Activated T-helper 2 cell treated with anti-CD3 and anti-CD28 coated beads, Interferon-gamma antibody, Interleukin-2, Interleukin-4, amounts not matched to agents 10 μg/mL and 5 μg/mL and 100 μg/mL, durations not matched to agents 14 hours and 24 hours and 36 hours (primary cell): ENCODE measurements at regions not wholly inside any gene's neighbourhood (a gene's known extent, or its start where the extent isn't known, plus 50 kb on each side); places are given as distances from the start of the nearest gene placed in this dataset.
"Not testable (repeated sequence)": the region's sequence is repeated elsewhere in the genome, so short reads cannot be mapped to it uniquely, and the experiment has no call there.

Source experiments
- DNase-seq: peaks from one replicate; pipeline ENCODE4 v3.0.0; 2021; ENCODE audit warnings: low spot score
- H3K27ac Mint-ChIP-seq: one replicate; pipeline ENCODE4 v1.8.0; 2021; ENCODE audit warnings: mixed read lengths
- H3K27me3 Mint-ChIP-seq: one replicate; pipeline ENCODE4 v1.8.0; 2021; ENCODE audit warnings: low read depth, mixed read lengths
- H3K36me3 Mint-ChIP-seq: one replicate; pipeline ENCODE4 v1.8.0; 2021; ENCODE audit warnings: low read depth, mixed read lengths
- H3K4me1 Mint-ChIP-seq: one replicate; pipeline ENCODE4 v1.8.0; 2021; ENCODE audit warnings: low read depth, mixed read lengths
- H3K4me3 Mint-ChIP-seq: one replicate; pipeline ENCODE4 v1.8.0; 2021; ENCODE audit warnings: low read depth, mild to moderate bottlenecking, moderate library complexity, mixed read lengths
- H3K9me3 Mint-ChIP-seq: one replicate; pipeline ENCODE4 v1.8.0; 2021; ENCODE audit warnings: mixed read lengths
- intact Hi-C: fragments of 100-400 bp; cut with micrococcal nuclease; formaldehyde crosslinking; loops from one replicate; pipeline ENCODE4 v1.15.1; 2023

DNA sequence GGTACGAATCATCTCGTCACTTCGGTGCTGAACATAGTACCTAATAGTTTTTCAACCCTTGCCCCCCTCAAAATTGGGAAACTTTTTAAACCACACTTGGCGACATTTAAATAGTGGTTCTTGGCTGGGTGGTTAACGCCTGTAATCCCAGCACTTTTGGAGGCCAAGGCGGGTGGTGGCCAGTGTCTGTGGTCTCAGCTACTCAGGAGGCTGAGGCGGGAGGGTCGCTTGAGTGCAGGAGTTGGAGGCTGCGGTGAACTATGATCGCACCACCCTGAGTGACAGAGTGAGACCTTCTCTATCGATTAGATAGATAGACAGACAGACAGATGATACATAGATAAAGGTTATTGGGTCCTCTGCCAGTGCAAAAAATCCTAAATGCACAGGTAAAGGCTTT, 55.5 kb upstream of the RASAL2 start:
- no peak overlapping the region for H3K4me3 Mint-ChIP-seq
- peaks cover 5% of the 10 kb centered on the region for H3K27me3 Mint-ChIP-seq
- H3K4me1 Mint-ChIP-seq, result no peaks in the 10 kb centered on the region
- no peak for DNase-seq
- intact Hi-C loops, result loop anchor here (10.0 kb wide), 1 partner anchor 246 kb away; no protein-coding TSS in a partner anchor
- H3K36me3 Mint-ChIP-seq, result no peaks in the 10 kb centered on the region
- H3K27ac Mint-ChIP-seq, result no peak overlapping the region
- no peaks in the 10 kb centered on the region for H3K9me3 Mint-ChIP-seq

- Mint-ChIP-seq H3K4me3 (no peak overlapping the region), H3K4me1 (no peaks in the 10 kb centered on the region), H3K27ac (no peak overlapping the region), H3K36me3 (no peaks in the 10 kb centered on the region), H3K27me3 (peaks cover 5% of the 10 kb centered on the region), H3K9me3 (no peaks in the 10 kb centered on the region)
- no peak for DNase-seq
- intact Hi-C loops, result loop anchor here (10.0 kb wide), 1 partner anchor 245 kb away; no protein-coding TSS in a partner anchor
These were observed 54.0 kb upstream of the RASAL2 start for GRCh38 chr1:178039891-178040290.

DNA sequence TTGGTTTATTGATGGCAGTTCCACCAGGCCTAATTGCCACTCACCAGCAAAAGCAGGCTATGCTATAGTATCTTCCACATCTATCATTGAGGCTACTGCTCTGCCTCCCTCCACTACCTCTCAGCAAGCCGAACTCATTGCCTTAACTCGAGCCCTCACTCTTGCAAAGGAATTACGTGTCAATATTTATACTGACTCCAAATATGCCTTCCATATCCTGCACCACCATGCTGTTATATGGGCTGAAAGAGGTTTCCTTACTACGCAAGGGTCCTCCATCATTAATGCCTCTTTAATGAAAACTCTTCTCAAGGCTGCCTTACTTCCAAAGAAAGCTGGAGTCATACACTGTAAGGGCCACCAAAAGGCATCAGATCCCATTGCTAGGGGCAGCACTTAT, 50.0 kb upstream of the RASAL2 start:
- H3K27me3 Mint-ChIP-seq, intact Hi-C loops, H3K4me1 Mint-ChIP-seq, H3K9me3 Mint-ChIP-seq, H3K27ac Mint-ChIP-seq, DNase-seq, H3K36me3 Mint-ChIP-seq, H3K4me3 Mint-ChIP-seq: not testable (repeated sequence)
